ENCODE measurements at regions not wholly inside any gene's neighbourhood (a gene's known extent, or its start where the extent isn't known, plus 50 kb on each side); places are given as distances from the start of the nearest gene placed in this dataset.

- ChIA-PET POLR2A (interaction anchor here (0.6 to 1.9 kb wide), 3 partner anchors 12 to 189 kb away, joined by 3 to 4 read pairs (median 3); no protein-coding TSS in a partner anchor), CTCF (interaction anchor here (1.4 kb wide), 1 partner anchor 12 kb away, joined by 5 read pairs; no protein-coding TSS in a partner anchor)
- BruUV-seq (replicated peaks): no TSS peak
- Mint-ChIP-seq H3K4me3 (ENCODE audit: unreplicated experiment) (no peak overlapping the region), H3K36me3 (ENCODE audit: insufficient read depth, unreplicated experiment) (no peaks in the 10 kb centered on the region), H3K9me3 (ENCODE audit: unreplicated experiment) (no peaks in the 10 kb centered on the region), H3K4me1 (ENCODE audit: insufficient read depth, unreplicated experiment) (no peaks in the 10 kb centered on the region), H3K27me3 (ENCODE audit: insufficient read depth, unreplicated experiment) (no peaks in the 10 kb centered on the region), H3K27ac (ENCODE audit: low read depth, unreplicated experiment) (no peak overlapping the region)
- TF ChIP-seq CTCF (IDR thresholded peaks at IDR 0.05; ENCODE audit: unreplicated experiment): no peak
- DNase-seq (ENCODE audit: unreplicated experiment): no peak
- intact Hi-C loops (cut with micrococcal nuclease): no loop called here
These were observed 58.7 kb upstream of the NBEA start for GRCh38 chr13:34883396-34883795.

GRCh38 chr13:34884366-34884765 is 57.7 kb upstream of the NBEA start:
- Mint-ChIP-seq H3K4me3 (ENCODE audit: unreplicated experiment) (no peak overlapping the region), H3K27me3 (ENCODE audit: insufficient read depth, unreplicated experiment) (no peaks in the 10 kb centered on the region), H3K27ac (ENCODE audit: low read depth, unreplicated experiment) (no peak overlapping the region), H3K4me1 (ENCODE audit: insufficient read depth, unreplicated experiment) (no peaks in the 10 kb centered on the region), H3K9me3 (ENCODE audit: unreplicated experiment) (no peaks in the 10 kb centered on the region), H3K36me3 (ENCODE audit: insufficient read depth, unreplicated experiment) (no peaks in the 10 kb centered on the region)
- no peak for TF ChIP-seq CTCF (IDR thresholded peaks at IDR 0.05; ENCODE audit: unreplicated experiment)
- DNase-seq (ENCODE audit: unreplicated experiment): no peak
- ChIA-PET POLR2A (interaction anchor here (1.9 kb wide), 1 partner anchor 55 kb away, joined by 4 read pairs; no protein-coding TSS in a partner anchor), CTCF (no interaction called here)
- BruUV-seq (replicated peaks): no TSS peak
- intact Hi-C loops (cut with micrococcal nuclease): no loop called here

- ChIA-PET POLR2A (no interaction called here), CTCF (interaction anchor here (0.7 kb wide), 1 partner anchor 1028 kb away, joined by 6 read pairs; no protein-coding TSS in a partner anchor)
- BruUV-seq (replicated peaks): no TSS peak
- no peaks in the 10 kb centered on the region for H3K4me1 Mint-ChIP-seq (ENCODE audit: insufficient read depth, unreplicated experiment)
- no peak for TF ChIP-seq CTCF (IDR thresholded peaks at IDR 0.05; ENCODE audit: unreplicated experiment)
- no peaks in the 10 kb centered on the region for H3K27me3 Mint-ChIP-seq (ENCODE audit: insufficient read depth, unreplicated experiment)
- H3K36me3 Mint-ChIP-seq (ENCODE audit: insufficient read depth, unreplicated experiment): no peaks in the 10 kb centered on the region
- no peak overlapping the region for H3K4me3 Mint-ChIP-seq (ENCODE audit: unreplicated experiment)
- intact Hi-C loops (cut with micrococcal nuclease): no loop called here
- no peak overlapping the region for H3K27ac Mint-ChIP-seq (ENCODE audit: low read depth, unreplicated experiment)
- H3K9me3 Mint-ChIP-seq (ENCODE audit: unreplicated experiment): no peaks in the 10 kb centered on the region
- no peak for DNase-seq (ENCODE audit: unreplicated experiment)
These were observed 55.8 kb upstream of the NBEA start for GRCh38 chr13:34886121-34886875.

GRCh38 chr13:34886987-34887386 is 55.1 kb upstream of the NBEA start:
- Mint-ChIP-seq H3K27me3 (ENCODE audit: insufficient read depth, unreplicated experiment) (no peaks in the 10 kb centered on the region), H3K4me3 (ENCODE audit: unreplicated experiment) (no peak overlapping the region), H3K27ac (ENCODE audit: low read depth, unreplicated experiment) (no peak overlapping the region), H3K9me3 (ENCODE audit: unreplicated experiment) (no peaks in the 10 kb centered on the region), H3K36me3 (ENCODE audit: insufficient read depth, unreplicated experiment) (no peaks in the 10 kb centered on the region), H3K4me1 (ENCODE audit: insufficient read depth, unreplicated experiment) (no peaks in the 10 kb centered on the region)
- BruUV-seq (replicated peaks): no TSS peak
- intact Hi-C loops (cut with micrococcal nuclease): no loop called here
- TF ChIP-seq CTCF (IDR thresholded peaks at IDR 0.05; ENCODE audit: unreplicated experiment): no peak
- ChIA-PET CTCF (interaction anchor here (0.7 kb wide), 1 partner anchor 1029 kb away, joined by 6 read pairs; no protein-coding TSS in a partner anchor), POLR2A (no interaction called here)
- DNase-seq (ENCODE audit: unreplicated experiment): no peak

All from MCF 10A (cell line).